Spleen (tissue), 7 donors: ENCODE measurements at regions not wholly inside any gene's neighbourhood (a gene's known extent, or its start where the extent isn't known, plus 50 kb on each side); places are given as distances from the start of the nearest gene placed in this dataset.

Experiments used
- CTCF ChIP-seq, 11 experiments: fragments of 200-600 bp in 7 of 11; fragments of 450-650 bp in 4 of 11; sonication (generic) in 4 of 11; IDR thresholded peaks in 8 of 11; conservative IDR thresholded peaks in 3 of 11; 1 replicate in 7 of 11; 2 replicates in 4 of 11; pipeline versions ENCODE4 v1.4.0 to v1.8.0; 2016 to 2021; ENCODE audit warnings: antibody characterized with exemption in 11 of 11, inconsistent platforms in 4 of 11, mild to moderate bottlenecking in 1 of 11
- POLR2AphosphoS5 ChIP-seq, 3 donors: sonication (generic); formaldehyde crosslinking; IDR thresholded peaks; one replicate each; pipeline ENCODE4 v1.5.1; 2017; ENCODE audit warnings: antibody characterized with exemption in 3 of 3
- donor health status: DM: no; HTN: no; CAD: no; lungs with moderate emphysema.
- donor health status: DM: no; HTN: no; CAD: no.
- donor health status: DM: no; HTN: no; CAD: no.

GRCh38 chr18:65279668-65280305, 471.0 kb upstream of the CDH7 start:
- TF ChIP-seq CTCF (IDR thresholded peaks at IDR 0.05 in 8 of 11, conservative IDR thresholded peaks at IDR 0.05 in 3 of 11) = no peak
- TF ChIP-seq POLR2AphosphoS5 (IDR thresholded peaks at IDR 0.05) = no peak
